HK-2 (cell line): ENCODE measurements at regions not wholly inside any gene's neighbourhood (a gene's known extent, or its start where the extent isn't known, plus 50 kb on each side); places are given as distances from the start of the nearest gene placed in this dataset.

Source experiments
- DNase-seq: peaks from one replicate; pipeline ENCODE4 v3.0.0-alpha.2; 2018; ENCODE audit not compliant: unreplicated experiment

DNA sequence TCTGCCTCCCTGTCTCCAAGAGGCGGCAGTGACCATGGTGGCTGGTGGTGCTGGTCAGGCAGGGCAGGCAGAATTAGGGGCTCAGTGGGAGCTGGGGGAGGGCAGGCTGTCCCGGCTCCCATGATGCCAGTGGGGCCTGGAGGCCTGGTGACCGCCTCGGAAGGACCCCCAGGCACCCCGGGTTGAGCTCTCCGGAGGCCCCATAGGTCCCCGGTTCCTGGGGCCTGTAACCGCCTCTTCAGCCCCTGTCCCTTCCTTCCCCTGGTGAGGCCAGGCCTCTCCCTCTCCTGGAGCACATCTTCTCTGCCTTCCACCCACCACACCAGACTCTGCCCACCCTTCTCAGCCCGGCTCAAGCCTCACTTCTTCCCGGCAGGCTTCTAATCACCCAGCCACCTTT lies 117.7 kb upstream of the GSC start:
- no peak for DNase-seq

DNA sequence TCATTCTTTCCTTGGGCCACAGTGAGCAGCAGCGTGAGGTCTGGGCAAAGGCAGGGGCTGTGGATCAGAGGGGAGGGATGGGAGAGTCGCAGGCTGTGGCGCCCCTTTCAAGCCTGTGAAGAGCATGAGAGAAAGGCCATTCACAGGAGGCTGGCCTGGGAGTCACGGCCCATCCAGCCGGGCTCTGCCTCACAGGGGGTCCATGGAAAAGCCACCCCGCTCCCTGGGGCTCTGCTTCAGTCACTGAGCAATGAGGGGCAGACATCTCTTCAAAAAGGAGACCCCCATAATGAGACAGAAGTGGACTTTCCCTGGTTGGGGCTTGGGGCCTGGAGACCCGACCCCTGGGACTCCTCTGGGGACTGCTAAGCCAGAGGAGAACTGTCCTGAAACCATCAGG lies 117.0 kb upstream of the GSC start:
- DNase-seq: no peak

DNA sequence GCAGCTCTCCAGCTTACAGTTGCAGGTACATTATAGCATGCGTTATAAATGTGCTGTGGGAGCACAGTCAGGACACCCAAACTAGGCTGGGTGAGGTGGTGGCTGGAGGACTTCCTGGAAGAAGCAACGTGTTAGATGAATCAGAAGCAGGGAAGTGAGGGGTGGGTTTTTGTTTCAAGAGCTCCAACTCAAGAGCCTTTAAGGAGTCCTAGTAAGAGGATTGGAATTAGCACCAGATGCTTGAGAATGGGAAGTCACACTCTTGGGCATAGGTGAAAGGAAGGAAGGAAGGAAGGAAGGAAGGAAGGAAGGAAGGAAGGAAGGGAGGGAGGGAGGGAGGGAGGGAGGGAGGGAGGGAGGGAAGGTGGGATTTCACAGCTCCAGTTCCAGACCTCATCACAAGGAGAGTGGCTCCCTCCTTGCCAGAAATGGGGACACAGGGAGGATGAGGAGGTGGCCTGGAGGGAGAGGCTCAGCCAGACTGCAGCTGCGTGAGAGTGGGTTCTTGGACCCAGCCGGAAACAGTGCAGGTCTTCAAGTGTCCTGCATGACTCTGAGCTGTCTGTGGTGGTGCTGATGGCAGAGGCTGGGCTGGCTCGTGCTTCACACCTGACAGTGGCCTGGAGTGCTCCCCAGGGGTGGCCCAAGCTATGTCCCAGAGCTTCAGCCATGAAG lies 115.7 kb upstream of the GSC start:
- DNase-seq: no peak

GRCh38 chr14:94884616-94885230 lies 114.8 kb upstream of the GSC start:
- DNase-seq: no peak

GRCh38 chr14:94882401-94882800 lies 112.5 kb upstream of the GSC start:
- DNase-seq: no peak

DNA sequence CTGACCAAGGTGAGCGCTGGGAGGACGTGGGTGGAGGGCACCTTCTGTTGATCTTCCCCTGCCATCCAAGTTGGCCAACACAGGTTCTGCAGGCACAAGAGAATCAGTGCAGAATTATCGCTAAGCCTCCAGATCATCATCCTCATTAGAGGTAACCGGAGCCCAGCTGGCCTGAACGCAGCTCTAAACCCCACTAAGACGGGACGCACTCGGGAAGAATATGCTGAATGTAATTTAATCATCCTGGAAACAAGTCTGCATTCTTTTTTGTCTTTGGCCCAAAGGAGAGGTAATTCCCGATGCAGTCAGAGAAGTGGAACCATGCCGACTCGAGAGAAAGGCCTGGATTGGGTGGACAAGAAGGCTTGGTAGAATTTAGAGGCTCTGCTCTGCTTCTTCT lies 111.0 kb upstream of the GSC start:
- DNase-seq: no peak

DNA sequence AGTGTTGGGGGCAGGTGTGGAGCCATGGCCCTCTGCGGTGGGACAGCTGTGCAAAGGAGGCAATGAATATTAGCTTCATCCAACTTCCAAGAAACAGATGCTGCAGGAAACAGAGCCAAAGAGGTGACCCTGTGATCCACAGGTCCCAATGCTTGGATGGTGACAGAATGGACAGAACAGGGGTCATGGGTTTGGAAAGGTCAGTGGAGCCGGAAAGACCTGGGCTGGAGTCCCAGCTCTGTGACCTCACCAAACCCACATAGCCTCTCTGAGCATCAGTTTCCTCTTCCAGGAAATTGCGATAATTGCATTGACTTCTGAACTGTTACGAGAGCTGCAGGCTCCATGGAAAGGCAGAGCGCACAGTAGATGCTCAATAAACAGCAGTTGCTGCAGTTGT lies 110.2 kb upstream of the GSC start:
- no peak for DNase-seq

GRCh38 chr14:94879537-94879936 lies 109.6 kb upstream of the GSC start:
- DNase-seq: no peak

- no peak for DNase-seq
These were observed 106.4 kb upstream of the GSC start for GRCh38 chr14:94876306-94876705.

DNA sequence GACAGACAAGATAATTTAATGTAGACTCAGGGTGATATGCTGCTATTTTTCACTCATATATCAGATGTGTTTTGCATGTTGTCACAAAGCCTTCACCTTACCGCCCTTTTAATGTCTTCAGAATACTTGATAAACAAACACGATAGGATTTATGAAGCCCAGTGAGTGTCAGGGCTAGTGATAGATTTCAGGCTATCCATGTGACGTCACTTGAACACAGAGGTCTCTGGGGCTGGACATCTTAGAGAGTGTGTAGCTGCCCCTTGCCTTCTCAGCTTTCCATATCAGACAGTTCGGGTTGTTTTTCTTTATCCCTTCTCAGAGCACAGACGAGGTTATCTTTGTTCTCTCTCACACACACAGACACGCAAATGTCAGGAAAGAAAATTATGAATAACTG lies 105.3 kb upstream of the GSC start:
- no peak for DNase-seq

- DNase-seq: no peak
These were observed 98.8 kb upstream of the GSC start for GRCh38 chr14:94868772-94869072.

- DNase-seq: no peak
These were observed 98.2 kb upstream of the GSC start for GRCh38 chr14:94867946-94868771.

GRCh38 chr14:94867209-94867608 lies 97.3 kb upstream of the GSC start:
- no peak for DNase-seq

DNA sequence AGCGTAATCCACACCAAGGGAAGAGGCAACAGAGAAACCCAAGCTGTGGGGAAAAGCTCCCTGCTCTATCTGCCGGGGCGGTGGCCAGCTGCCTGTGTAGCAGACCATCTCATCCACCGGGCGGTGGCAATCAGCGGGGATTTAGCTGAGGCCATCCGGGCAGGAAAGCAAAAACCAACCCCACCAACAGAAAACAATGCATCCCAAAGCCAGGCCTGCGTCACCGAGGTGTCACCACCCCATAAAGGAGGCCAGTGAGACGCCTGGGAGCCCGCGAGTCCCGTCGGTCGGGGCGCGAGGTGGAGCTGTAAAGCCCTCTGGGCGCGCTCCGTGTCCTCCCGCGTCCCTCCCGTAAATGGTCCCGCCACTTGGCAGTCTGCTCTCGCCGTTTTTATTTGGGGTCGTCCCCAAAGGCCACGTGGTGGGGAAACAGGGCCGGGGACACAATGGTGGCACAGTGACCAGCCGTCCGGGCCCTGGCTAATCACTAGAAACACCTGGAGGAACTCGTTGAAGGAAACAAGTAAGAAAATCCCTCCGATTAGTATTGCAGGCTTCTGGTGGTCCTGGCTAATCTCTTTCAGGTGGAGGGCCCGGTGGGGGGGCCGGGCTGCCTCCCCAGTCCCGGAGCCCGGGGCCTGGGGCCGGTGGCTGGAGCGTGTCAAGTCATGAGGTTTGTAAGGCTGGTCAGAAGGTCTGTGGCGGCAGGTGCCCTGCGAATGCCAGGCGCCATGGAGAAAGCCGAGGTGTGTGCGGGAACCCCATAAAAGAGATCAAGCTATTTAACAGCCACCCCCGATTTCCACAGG lies 94.7 kb upstream of the GSC start:
- DNase-seq: no peak

DNA sequence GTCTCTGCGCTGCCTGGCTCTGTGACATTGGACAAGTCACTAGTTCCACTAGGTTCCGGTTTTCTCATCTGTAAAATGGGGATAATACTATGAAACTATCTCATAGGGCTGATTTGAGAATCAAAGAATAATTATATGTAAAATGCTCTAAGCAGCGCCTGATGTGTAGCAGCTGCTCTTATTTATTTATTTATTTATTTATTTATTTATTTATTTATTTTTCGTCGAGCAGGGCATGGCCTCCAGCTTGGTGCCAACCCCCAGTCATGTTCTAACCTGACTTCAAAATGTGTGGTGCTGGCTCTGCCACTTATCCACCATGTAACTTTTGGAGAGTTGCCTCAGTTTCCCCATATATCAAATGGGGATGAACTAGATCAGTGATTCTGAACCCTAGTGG lies 93.5 kb upstream of the GSC start:
- DNase-seq: no peak

GRCh38 chr14:94857950-94858349 lies 88.0 kb upstream of the GSC start:
- DNase-seq: no peak

- DNase-seq: no peak
These were observed 84.0 kb upstream of the GSC start for GRCh38 chr14:94853920-94854319.

GRCh38 chr14:94850309-94851211 lies 80.6 kb upstream of the GSC start:
- no peak for DNase-seq

GRCh38 chr14:94844593-94845152 lies 74.8 kb upstream of the GSC start:
- no peak for DNase-seq

DNA sequence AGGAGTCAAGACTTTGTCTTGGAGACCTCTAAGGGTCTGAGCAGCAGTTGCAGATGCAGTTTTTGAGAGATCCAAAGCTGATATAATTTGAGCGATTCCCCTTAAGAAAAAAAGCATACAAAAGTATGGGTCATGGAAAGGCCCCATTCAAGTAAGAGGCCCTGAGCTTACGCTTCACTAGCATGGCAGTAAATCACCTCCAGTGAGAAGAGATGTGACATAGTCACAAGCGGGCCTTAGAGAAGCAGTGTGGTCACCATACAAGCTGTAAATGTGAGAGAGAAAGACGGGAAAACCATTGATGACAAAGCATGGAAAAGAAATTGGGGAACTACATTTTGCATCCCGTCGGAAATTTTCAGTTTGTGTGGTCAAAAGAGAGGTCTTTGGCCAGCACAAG lies 70.6 kb upstream of the GSC start:
- no peak for DNase-seq

DNA sequence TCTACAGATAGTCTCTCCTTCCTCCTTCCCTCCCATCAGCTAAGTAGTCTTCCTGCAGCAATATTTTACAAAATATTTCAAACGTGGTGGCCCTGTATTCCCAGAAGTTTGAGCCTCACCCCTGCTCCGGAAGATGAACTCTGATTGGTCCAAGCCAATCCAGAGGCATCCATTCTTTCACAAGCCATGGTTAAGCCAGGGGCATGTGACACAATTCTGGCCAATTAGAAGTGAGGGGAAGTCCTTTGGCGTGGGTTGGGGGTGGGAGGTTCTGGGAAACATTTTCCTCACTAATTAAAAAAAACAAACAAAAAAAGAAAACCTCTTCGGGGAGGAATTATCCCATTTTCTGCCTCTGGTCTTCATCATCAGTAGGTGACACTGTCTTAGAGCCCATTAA lies 69.4 kb upstream of the GSC start:
- DNase-seq: no peak
